Neural crest cell (in vitro differentiated cells): ENCODE measurements at regions not wholly inside any gene's neighbourhood (a gene's known extent, or its start where the extent isn't known, plus 50 kb on each side); places are given as distances from the start of the nearest gene placed in this dataset.

ENCODE experiments used
- DNase-seq: peaks from one replicate; pipeline ENCODE4 v3.0.0; 2021; ENCODE audit warnings: low read depth, mixed read lengths, low spot score
- H3K27ac Mint-ChIP-seq: one replicate; pipeline ENCODE4 v1.8.0; 2021; ENCODE audit warnings: mild to moderate bottlenecking, mixed read lengths; ENCODE audit not compliant: unreplicated experiment
- H3K27me3 Mint-ChIP-seq: 2 replicates; pipeline ENCODE4 v1.8.0; 2021; ENCODE audit warnings: low read depth, mild to moderate bottlenecking, mixed read lengths
- H3K36me3 Mint-ChIP-seq: 2 replicates; pipeline ENCODE4 v1.8.0; 2021; ENCODE audit warnings: low read depth, mild to moderate bottlenecking, mixed read lengths
- H3K4me1 Mint-ChIP-seq: 2 replicates; pipeline ENCODE4 v1.8.0; 2021; ENCODE audit warnings: mixed read lengths
- H3K4me3 Mint-ChIP-seq: one replicate; pipeline ENCODE4 v1.8.0; 2021; ENCODE audit warnings: mild to moderate bottlenecking, mixed read lengths
- H3K9me3 Mint-ChIP-seq: 2 replicates; pipeline ENCODE4 v1.8.0; 2021; ENCODE audit warnings: mixed read lengths
- CTCF ChIP-seq: fragments of 200-600 bp; sonication (generic); conservative IDR thresholded peaks from 2 replicates; pipeline ENCODE4 v1.5.0; 2021; ENCODE audit warnings: antibody characterized with exemption, mild to moderate bottlenecking

- Mint-ChIP-seq H3K27ac (no peak overlapping the region), H3K4me1 (no peaks in the 10 kb centered on the region), H3K9me3 (no peaks in the 10 kb centered on the region), H3K4me3 (no peak overlapping the region), H3K36me3 (peaks cover 2% of the 10 kb centered on the region), H3K27me3 (peaks cover 6% of the 10 kb centered on the region)
- no peak for TF ChIP-seq CTCF
- no peak for DNase-seq
These were observed 508.3 kb downstream of the BMP2 start for GRCh38 chr20:7275645-7276237.

GRCh38 chr20:7285918-7286556 lies 518.6 kb downstream of the BMP2 start:
- Mint-ChIP-seq H3K27ac (no peak overlapping the region), H3K27me3 (peaks cover 21% of the 10 kb centered on the region), H3K9me3 (no peaks in the 10 kb centered on the region), H3K36me3 (no peaks in the 10 kb centered on the region), H3K4me1 (no peaks in the 10 kb centered on the region), H3K4me3 (no peak overlapping the region)
- DNase-seq = peak; percentile 77
- peak; percentile 92 for TF ChIP-seq CTCF

- Mint-ChIP-seq H3K4me1 (no peaks in the 10 kb centered on the region), H3K27ac (no peak overlapping the region), H3K4me3 (no peak overlapping the region), H3K36me3 (no peaks in the 10 kb centered on the region), H3K27me3 (peaks cover 17% of the 10 kb centered on the region), H3K9me3 (no peaks in the 10 kb centered on the region)
- TF ChIP-seq CTCF = no peak
- DNase-seq = no peak
These were observed 523.9 kb downstream of the BMP2 start for GRCh38 chr20:7291323-7291943.

DNA sequence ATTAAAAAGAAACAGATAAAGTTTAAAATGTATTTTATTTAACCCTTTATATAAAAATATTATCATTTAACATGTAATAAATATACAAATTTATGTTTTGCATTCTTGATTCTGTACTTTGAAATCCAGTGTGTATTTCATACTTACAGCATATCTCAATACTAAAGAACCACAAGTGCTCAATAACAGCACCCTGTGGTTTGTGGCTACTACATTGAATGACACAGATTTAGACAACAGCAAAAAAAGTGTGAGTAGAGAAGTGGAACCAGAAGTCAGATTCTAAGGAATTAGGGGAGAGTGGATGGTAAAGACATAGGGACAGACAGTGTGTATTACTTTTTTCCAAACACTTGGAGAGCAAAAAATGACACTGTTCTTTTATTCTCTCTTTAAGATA lies 524.5 kb downstream of the BMP2 start:
- Mint-ChIP-seq H3K36me3 (no peaks in the 10 kb centered on the region), H3K27ac (no peak overlapping the region), H3K4me1 (no peaks in the 10 kb centered on the region), H3K9me3 (no peaks in the 10 kb centered on the region), H3K4me3 (no peak overlapping the region), H3K27me3 (peaks cover 14% of the 10 kb centered on the region)
- TF ChIP-seq CTCF = no peak
- DNase-seq = no peak

DNA sequence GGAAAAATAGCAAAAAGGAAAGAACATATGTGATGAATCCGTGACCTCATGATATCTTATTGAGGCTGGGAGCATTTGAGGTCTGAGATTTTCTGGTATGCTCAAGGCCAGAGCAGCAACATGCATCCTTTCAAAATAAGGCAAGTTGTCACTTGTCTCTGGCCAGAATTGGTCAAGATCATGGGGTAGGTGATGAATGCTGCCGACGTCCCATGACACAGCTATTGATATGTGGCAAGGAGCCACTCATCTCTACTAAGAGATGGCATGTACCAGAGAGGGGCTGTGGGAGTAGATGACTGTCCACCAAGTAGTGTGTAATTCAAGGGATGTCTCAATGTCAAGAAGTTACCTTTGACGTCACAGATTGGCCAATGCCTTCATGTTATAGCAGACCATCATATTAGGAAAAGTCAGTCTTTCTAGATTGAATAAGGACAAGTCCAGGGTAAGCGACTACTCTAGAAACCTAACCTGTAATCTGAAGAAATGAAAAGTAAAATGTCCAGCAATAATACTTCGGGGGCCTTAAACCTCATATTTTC lies 527.4 kb downstream of the BMP2 start:
- Mint-ChIP-seq H3K27me3 (peaks cover 2% of the 10 kb centered on the region), H3K4me1 (no peaks in the 10 kb centered on the region), H3K4me3 (no peak overlapping the region), H3K9me3 (no peaks in the 10 kb centered on the region), H3K36me3 (no peaks in the 10 kb centered on the region), H3K27ac (no peak overlapping the region)
- no peak for DNase-seq
- TF ChIP-seq CTCF = no peak
